ENCODE measurements at regions not wholly inside any gene's neighbourhood (a gene's known extent, or its start where the extent isn't known, plus 50 kb on each side); places are given as distances from the start of the nearest gene placed in this dataset.

DNA sequence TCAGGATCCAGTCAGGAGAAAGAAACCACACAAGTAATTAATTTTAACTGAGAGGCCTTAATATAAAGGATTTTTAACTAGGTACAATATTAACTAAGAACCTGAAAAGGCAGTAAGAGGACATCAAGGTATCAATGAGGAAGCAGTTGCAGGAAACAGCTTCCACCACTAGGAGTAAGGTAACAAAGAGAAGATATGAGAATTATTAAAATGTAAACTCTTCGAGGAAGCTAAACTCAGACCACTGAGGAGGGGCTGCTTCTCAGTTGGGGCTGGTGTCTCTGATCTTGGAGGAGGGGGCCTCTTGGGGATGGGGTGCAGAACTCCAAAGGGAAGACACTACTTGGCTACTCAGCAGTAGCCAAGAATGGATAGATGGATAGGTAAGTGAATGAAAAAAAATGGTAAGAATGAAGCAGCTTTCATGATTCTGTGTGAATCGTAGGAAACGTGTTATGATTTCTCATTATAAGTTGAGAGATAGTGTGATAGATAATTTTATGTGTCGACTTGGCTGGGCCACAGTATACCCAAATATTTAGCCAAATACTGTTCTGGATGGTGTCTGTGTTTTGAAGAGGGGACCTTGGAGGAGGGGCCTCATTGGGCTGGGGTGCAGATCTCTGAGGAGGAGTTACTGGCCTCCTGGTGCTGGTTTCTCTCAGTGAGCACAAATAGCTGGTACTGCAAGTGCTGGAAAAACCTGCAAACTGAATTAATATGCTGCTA is 547.7 kb upstream of the LRRTM1 start:
- TF ChIP-seq CTCF (IDR thresholded peaks at IDR 0.05; ENCODE audit: low read depth, low read length): no peak
- H3K4me3 ChIP-seq (ENCODE audit: low read depth, low read length): no peak overlapping the region

- no peak for TF ChIP-seq CTCF (IDR thresholded peaks at IDR 0.05; ENCODE audit: low read depth, low read length)
- no peak overlapping the region for H3K4me3 ChIP-seq (ENCODE audit: low read depth, low read length)
These were observed 526.3 kb upstream of the LRRTM1 start for GRCh38 chr2:80830891-80831290.

DNA sequence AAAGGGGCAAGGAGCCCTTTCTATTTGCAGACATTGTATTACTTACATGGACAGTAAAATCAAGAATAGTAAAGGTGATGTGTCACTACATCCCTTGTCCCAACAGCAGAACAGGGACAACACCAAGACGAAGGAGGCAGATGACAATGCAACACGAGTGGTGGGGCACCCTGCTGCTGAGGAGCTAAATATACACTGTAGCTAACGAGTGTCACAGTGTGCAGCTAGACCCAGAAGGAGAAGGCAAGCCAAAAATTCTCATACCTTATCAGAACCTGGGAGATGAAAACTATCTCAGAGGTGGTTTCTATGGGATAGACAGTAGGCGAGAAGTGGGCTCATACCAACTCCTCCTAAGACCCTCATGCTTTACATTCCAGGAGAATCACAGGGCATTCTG is 518.4 kb upstream of the LRRTM1 start:
- no peak for TF ChIP-seq CTCF (IDR thresholded peaks at IDR 0.05; ENCODE audit: low read depth, low read length)
- no peak overlapping the region for H3K4me3 ChIP-seq (ENCODE audit: low read depth, low read length)

DNA sequence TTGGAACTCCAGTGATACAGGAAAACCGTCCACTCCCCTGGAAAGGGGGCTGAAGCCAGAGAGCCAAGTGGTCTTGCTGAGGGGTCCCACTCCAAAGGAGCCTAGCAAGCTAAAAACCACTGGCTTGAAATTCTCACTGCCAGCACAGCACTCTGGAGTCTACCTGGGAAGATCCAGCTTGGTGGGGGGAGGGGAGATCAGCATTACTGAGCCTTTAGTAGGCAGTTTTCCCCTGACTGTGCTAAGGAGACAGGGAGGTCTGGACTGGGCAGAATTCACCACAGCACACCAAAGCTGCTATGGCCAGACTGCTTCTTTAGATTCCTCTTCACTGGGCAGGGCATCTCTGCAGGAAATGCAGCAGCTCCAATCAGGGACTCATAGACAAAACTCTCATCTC is 510.7 kb upstream of the LRRTM1 start:
- TF ChIP-seq CTCF (IDR thresholded peaks at IDR 0.05; ENCODE audit: low read depth, low read length): no peak
- H3K4me3 ChIP-seq (ENCODE audit: low read depth, low read length): no peak overlapping the region

DNA sequence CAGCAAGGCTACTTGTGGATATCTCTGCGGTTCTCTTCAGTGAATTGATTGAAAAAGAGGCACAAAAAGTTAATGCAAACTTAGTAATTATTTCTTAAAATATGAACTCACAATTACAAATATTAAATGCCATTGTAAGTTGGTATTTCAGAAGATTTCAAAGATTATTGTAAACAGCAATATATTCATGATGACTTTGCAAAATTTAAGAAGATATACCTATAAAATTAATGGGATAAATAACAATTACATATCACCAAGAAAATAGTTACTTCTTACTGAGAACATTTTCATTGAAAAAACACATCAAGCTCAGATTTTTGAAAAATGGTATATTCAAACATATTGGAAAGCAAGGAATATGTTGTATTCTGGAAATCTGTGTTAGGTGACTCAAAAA is 482.0 kb upstream of the LRRTM1 start:
- no peak for TF ChIP-seq CTCF (IDR thresholded peaks at IDR 0.05; ENCODE audit: low read depth, low read length)
- no peak overlapping the region for H3K4me3 ChIP-seq (ENCODE audit: low read depth, low read length)

DNA sequence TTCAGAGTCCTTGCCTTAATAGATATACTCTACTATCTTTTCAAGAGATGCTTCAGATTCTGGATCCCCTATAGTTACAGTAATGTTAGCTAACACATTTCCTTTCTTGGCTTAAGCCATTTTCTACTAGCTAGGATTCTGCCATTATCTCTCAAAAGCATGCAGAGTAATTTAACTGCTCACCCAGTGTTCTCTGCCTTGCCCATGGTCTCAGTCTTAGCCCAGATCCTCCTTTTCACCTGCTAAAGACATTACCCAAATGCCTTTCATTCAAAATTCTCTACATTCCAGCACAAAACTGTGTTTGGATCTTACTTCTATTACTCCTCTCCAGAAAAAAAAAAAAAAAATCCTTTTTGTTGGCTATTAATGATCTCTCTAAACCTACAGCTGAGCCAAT is 474.2 kb upstream of the LRRTM1 start:
- no peak overlapping the region for H3K4me3 ChIP-seq (ENCODE audit: low read depth, low read length)
- TF ChIP-seq CTCF (IDR thresholded peaks at IDR 0.05; ENCODE audit: low read depth, low read length): no peak

DNA sequence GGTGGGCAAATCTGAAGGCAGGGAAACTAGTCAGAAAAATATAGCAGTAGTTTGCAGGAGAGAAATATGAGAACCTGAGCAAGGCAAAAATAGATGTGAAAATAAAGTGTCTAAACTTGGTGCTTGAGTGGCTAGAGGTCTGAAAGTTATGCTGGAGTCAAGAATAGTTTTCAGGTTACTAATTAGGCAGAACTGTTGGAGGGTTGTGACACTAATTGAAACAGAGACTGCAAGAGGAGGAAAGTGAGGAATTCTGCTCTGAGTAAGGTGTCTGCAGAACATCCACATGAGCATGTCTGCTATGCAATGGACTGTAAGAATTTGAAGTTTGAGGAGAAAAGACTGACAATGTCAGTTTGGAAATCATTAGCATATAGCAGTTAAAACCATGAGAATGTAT is 444.0 kb upstream of the LRRTM1 start:
- no peak for TF ChIP-seq CTCF (IDR thresholded peaks at IDR 0.05; ENCODE audit: low read depth, low read length)

More for the DNA sequence above, 444.0 kb upstream of the LRRTM1 start:
- no peak overlapping the region for H3K4me3 ChIP-seq (ENCODE audit: low read depth, low read length)
